Left lung (tissue), 4 donors: ENCODE measurements at regions not wholly inside any gene's neighbourhood (a gene's known extent, or its start where the extent isn't known, plus 50 kb on each side); places are given as distances from the start of the nearest gene placed in this dataset.

ENCODE experiments used
- ATAC-seq: fragments of 200-7000 bp; cut with Tn5 transposase; one replicate; pipeline ENCODE4 v1.9.1; 2020; ENCODE audit warnings: moderate library complexity
- DNase-seq, 4 donors: peaks; one replicate each; pipeline ENCODE4 v3.0.0-alpha.2; 2013 to 2020
- H3K27ac ChIP-seq, 2 donors: fragments of 200-600 bp; sonication (generic) in 1 of 2; one replicate each; pipeline versions ENCODE4 v1.5.0 to v1.8.0; 2020 to 2021
- H3K27me3 ChIP-seq, 2 donors: fragments of 200-600 bp; sonication (generic) in 1 of 2; one replicate each; pipeline versions ENCODE4 v1.5.0 to v1.8.0; 2020 to 2021
- H3K36me3 ChIP-seq, 2 donors: fragments of 200-600 bp; sonication (generic) in 1 of 2; one replicate each; pipeline versions ENCODE4 v1.5.0 to v1.8.0; 2020 to 2021
- H3K4me1 ChIP-seq, 2 donors: fragments of 200-600 bp; one replicate each; pipeline ENCODE4 v1.8.0; 2021
- H3K4me3 ChIP-seq, 2 donors: fragments of 200-600 bp; sonication (generic) in 1 of 2; one replicate each; pipeline versions ENCODE4 v1.5.0 to v1.8.0; 2020 to 2021; ENCODE audit warnings: mild to moderate bottlenecking in 1 of 2
- H3K9me3 ChIP-seq, 2 donors: fragments of 200-600 bp; sonication (generic) in 1 of 2; one replicate each; pipeline versions ENCODE4 v1.5.0 to v1.8.0; 2020 to 2021
- CTCF ChIP-seq, 2 donors: fragments of 200-600 bp; sonication (generic) in 1 of 2; IDR thresholded peaks; one replicate each; pipeline versions ENCODE4 v1.5.0 to v1.8.0; 2021; ENCODE audit warnings: antibody characterized with exemption in 2 of 2
- intact Hi-C, 2 donors: fragments of 100-400 bp; cut with DNase I; formaldehyde crosslinking; loops; one replicate each; pipeline versions ENCODE4 v1.11.2 to v1.14.2; 2022
- donor health status: DM: no; HTN: yes; CAD: no.
- donor health status: DM: no; HTN: no; CAD: no.

GRCh38 chr1:187413405-187414169 lies 584.8 kb downstream of the PLA2G4A start:
- no peaks in the 10 kb centered on the region for H3K27me3 ChIP-seq
- no peaks in the 10 kb centered on the region for H3K4me1 ChIP-seq
- H3K36me3 ChIP-seq: no peaks in the 10 kb centered on the region
- intact Hi-C loops: no loop called here
- no peaks in the 10 kb centered on the region for H3K9me3 ChIP-seq
- H3K27ac ChIP-seq: no peak overlapping the region
- ATAC-seq (no peak), DNase-seq (peak in 1 of 4 donors; percentile 12)
- H3K4me3 ChIP-seq: no peak overlapping the region
- no peak for TF ChIP-seq CTCF (IDR thresholded peaks at IDR 0.05)

GRCh38 chr1:187415065-187415464 lies 586.3 kb downstream of the PLA2G4A start:
- no peak for ATAC-seq
- intact Hi-C loops: no loop called here
- Histone ChIP-seq H3K4me1 (no peaks in the 10 kb centered on the region), H3K9me3 (no peaks in the 10 kb centered on the region), H3K36me3 (no peaks in the 10 kb centered on the region), H3K27me3 (no peaks in the 10 kb centered on the region), H3K27ac (no peak overlapping the region), H3K4me3 (no peak overlapping the region)
- DNase-seq: no peak
- no peak for TF ChIP-seq CTCF (IDR thresholded peaks at IDR 0.05)

- no peak for TF ChIP-seq CTCF (IDR thresholded peaks at IDR 0.05)
- H3K27ac ChIP-seq: no peak overlapping the region
- no peaks in the 10 kb centered on the region for H3K27me3 ChIP-seq
- H3K4me3 ChIP-seq: no peak overlapping the region
- no peaks in the 10 kb centered on the region for H3K4me1 ChIP-seq
- H3K9me3 ChIP-seq: no peaks in the 10 kb centered on the region
- DNase-seq: no peak
- intact Hi-C loops: no loop called here
- H3K36me3 ChIP-seq: no peaks in the 10 kb centered on the region
- no peak for ATAC-seq
Measured at GRCh38 chr1:187417520-187417919, 588.8 kb downstream of the PLA2G4A start.

GRCh38 chr1:187433598-187433997 lies 604.8 kb downstream of the PLA2G4A start:
- Histone ChIP-seq H3K4me3 (no peak overlapping the region), H3K9me3 (no peaks in the 10 kb centered on the region), H3K27ac (no peak overlapping the region), H3K27me3 (no peaks in the 10 kb centered on the region), H3K36me3 (no peaks in the 10 kb centered on the region), H3K4me1 (no peaks in the 10 kb centered on the region)
- ATAC-seq (no peak), DNase-seq (no peak)
- no peak for TF ChIP-seq CTCF (IDR thresholded peaks at IDR 0.05)
- intact Hi-C loops: no loop called here

GRCh38 chr1:187442603-187443002 lies 613.9 kb downstream of the PLA2G4A start:
- H3K9me3 ChIP-seq: no peaks in the 10 kb centered on the region
- TF ChIP-seq CTCF (IDR thresholded peaks at IDR 0.05): no peak
- no peaks in the 10 kb centered on the region for H3K4me1 ChIP-seq
- intact Hi-C loops: no loop called here
- H3K27ac ChIP-seq: no peak overlapping the region
- DNase-seq (no peak), ATAC-seq (no peak)
- H3K36me3 ChIP-seq: no peaks in the 10 kb centered on the region
- H3K4me3 ChIP-seq: no peak overlapping the region
- no peaks in the 10 kb centered on the region for H3K27me3 ChIP-seq
